GM12865 (cell line): ENCODE measurements at regions not wholly inside any gene's neighbourhood (a gene's known extent, or its start where the extent isn't known, plus 50 kb on each side); places are given as distances from the start of the nearest gene placed in this dataset.

Experiments
- DNase-seq: peaks from one replicate; pipeline ENCODE4 v3.0.0; 2010; ENCODE audit warnings: low read depth
- H3K4me3 ChIP-seq: 2 replicates; pipeline ENCODE4 v1.5.1; 2011; ENCODE audit warnings: mild to moderate bottlenecking, low read depth, low read length, control low read depth
- CTCF ChIP-seq: IDR thresholded peaks from 2 replicates; pipeline ENCODE4 v1.5.1; 2011; ENCODE audit warnings: low read length, control low read depth, low read depth, inconsistent platforms; ENCODE audit not compliant: insufficient read depth; ENCODE audit errors: missing control alignments

GRCh38 chr14:98270201-98270600 is 1001.8 kb downstream of the BCL11B start:
- no peak overlapping the region for H3K4me3 ChIP-seq
- no peak for DNase-seq
- no peak for TF ChIP-seq CTCF

GRCh38 chr14:98274596-98274995 is 997.4 kb downstream of the BCL11B start:
- no peak for TF ChIP-seq CTCF
- H3K4me3 ChIP-seq = no peak overlapping the region
- DNase-seq = no peak

GRCh38 chr14:98278800-98279199 is 993.2 kb downstream of the BCL11B start:
- DNase-seq = no peak
- no peak overlapping the region for H3K4me3 ChIP-seq
- no peak for TF ChIP-seq CTCF

GRCh38 chr14:98280436-98280835 is 991.6 kb downstream of the BCL11B start:
- no peak for DNase-seq
- H3K4me3 ChIP-seq = no peak overlapping the region
- no peak for TF ChIP-seq CTCF

GRCh38 chr14:98288825-98289224 is 983.2 kb downstream of the BCL11B start:
- no peak for DNase-seq
- TF ChIP-seq CTCF = no peak
- no peak overlapping the region for H3K4me3 ChIP-seq

- no peak overlapping the region for H3K4me3 ChIP-seq
- TF ChIP-seq CTCF = no peak
- no peak for DNase-seq
These were observed 981.4 kb downstream of the BCL11B start for GRCh38 chr14:98290596-98290995.

- TF ChIP-seq CTCF = no peak
- H3K4me3 ChIP-seq = no peak overlapping the region
- no peak for DNase-seq
These were observed 979.8 kb downstream of the BCL11B start for GRCh38 chr14:98292191-98292590.
